Liver (tissue), 8 donors: ENCODE measurements at regions not wholly inside any gene's neighbourhood (a gene's known extent, or its start where the extent isn't known, plus 50 kb on each side); places are given as distances from the start of the nearest gene placed in this dataset.

Source experiments
- DNase-seq: peaks from one replicate; pipeline ENCODE4 v3.0.0-alpha.2; 2017; ENCODE audit warnings: low spot score
- H3K27ac ChIP-seq, 2 donors: one replicate each; pipeline ENCODE4 v1.7.0; 2013; ENCODE audit warnings: inconsistent platforms in 2 of 2, low read length in 2 of 2, control low read depth in 1 of 2, low read depth in 1 of 2, mild to moderate bottlenecking in 1 of 2
- H3K27me3 ChIP-seq, 4 donors: one replicate each; pipeline versions ENCODE4 v1.6.1 to v1.7.0; 2013; ENCODE audit warnings: low read length in 3 of 4, inconsistent platforms in 1 of 4, mild to moderate bottlenecking in 1 of 4, moderate library complexity in 1 of 4; ENCODE audit not compliant: control insufficient read depth in 4 of 4, insufficient read depth in 4 of 4
- H3K36me3 ChIP-seq, 4 donors: one replicate each; pipeline versions ENCODE4 v1.6.1 to v1.7.0; 2013; ENCODE audit warnings: low read length in 3 of 4, mild to moderate bottlenecking in 3 of 4, low read depth in 1 of 4, moderate library complexity in 1 of 4; ENCODE audit not compliant: control insufficient read depth in 4 of 4, insufficient read depth in 3 of 4
- H3K4me1 ChIP-seq, 4 donors: one replicate each; pipeline versions ENCODE4 v1.6.1 to v1.7.0; 2013; ENCODE audit warnings: low read length in 3 of 4, mild to moderate bottlenecking in 3 of 4, moderate library complexity in 1 of 4; ENCODE audit not compliant: control insufficient read depth in 4 of 4, insufficient read depth in 4 of 4
- H3K4me3 ChIP-seq, 3 donors: one replicate each; pipeline versions ENCODE4 v1.6.1 to v1.7.0; 2013; ENCODE audit warnings: low read length in 3 of 3, control low read depth in 1 of 3, low read depth in 1 of 3, mild to moderate bottlenecking in 1 of 3
- H3K9ac ChIP-seq, 2 donors: one replicate each; pipeline ENCODE4 v1.7.0; 2013; ENCODE audit warnings: low read length in 2 of 2, mild to moderate bottlenecking in 2 of 2, moderate library complexity in 2 of 2, control low read depth in 1 of 2, low read depth in 1 of 2
- H3K9me3 ChIP-seq, 4 donors: one replicate each; pipeline versions ENCODE4 v1.6.1 to v1.7.0; 2013; ENCODE audit warnings: low read length in 3 of 4; ENCODE audit not compliant: control insufficient read depth in 4 of 4
- EGR1 ChIP-seq, 2 donors: IDR thresholded peaks; 2 replicates each; pipeline ENCODE4 v1.6.1; 2016 to 2018; ENCODE audit warnings: antibody characterized with exemption in 2 of 2, low read depth in 2 of 2
- FOXA1 ChIP-seq: IDR thresholded peaks from 2 replicates; pipeline ENCODE4 v1.6.1; 2016; ENCODE audit warnings: antibody characterized with exemption
- GABPA ChIP-seq, 2 donors: IDR thresholded peaks in 1 of 2; conservative IDR thresholded peaks in 1 of 2; 2 replicates each; pipeline ENCODE4 v1.6.1; 2016; ENCODE audit warnings: antibody characterized with exemption in 2 of 2, mild to moderate bottlenecking in 1 of 2, moderate library complexity in 1 of 2
- HNF4G ChIP-seq: IDR thresholded peaks from 2 replicates; pipeline ENCODE4 v1.6.1; 2016; ENCODE audit warnings: antibody characterized with exemption
- JUND ChIP-seq, 2 donors: IDR thresholded peaks; 2 replicates each; pipeline ENCODE4 v1.6.1; 2016; ENCODE audit warnings: antibody characterized with exemption in 2 of 2
- RXRA ChIP-seq, 2 donors: IDR thresholded peaks; 2 replicates each; pipeline ENCODE4 v1.6.1; 2017 to 2018; ENCODE audit warnings: antibody characterized with exemption in 2 of 2, mild to moderate bottlenecking in 1 of 2
- SP1 ChIP-seq: IDR thresholded peaks from 2 replicates; pipeline ENCODE4 v1.6.1; 2018; ENCODE audit warnings: antibody characterized with exemption, mild to moderate bottlenecking
- WGBS: extraction: QIAGEN DNeasy Blood & Tissue Kit; methylation state at CpG from one replicate; pipeline ENCODE4 v1.1.7; 2013; 5-methylcytosine and 5-hydroxymethylcytosine counted together
- TF ChIP-seq, protein P1 (sequence below): IDR thresholded peaks from 2 replicates; pipeline ENCODE4 v1.6.1; 2016; ENCODE audit warnings: antibody characterized with exemption
- TF ChIP-seq, protein P2 (sequence below): IDR thresholded peaks from 2 replicates; pipeline ENCODE4 v1.6.1; 2016; ENCODE audit warnings: antibody characterized with exemption
- TF ChIP-seq, protein P3 (sequence below): fragments of 150-350 bp; IDR thresholded peaks from 2 replicates; pipeline ENCODE4 v1.5.1; 2017; ENCODE audit warnings: improper control_type of control experiment, low read depth, low read length; ENCODE audit not compliant: missing input control
- TF ChIP-seq, protein P4 (sequence below): IDR thresholded peaks from 2 replicates; pipeline ENCODE4 v1.6.1; 2016; ENCODE audit warnings: antibody characterized with exemption, mild to moderate bottlenecking
- TF ChIP-seq, protein P5 (sequence below): IDR thresholded peaks from 2 replicates; pipeline ENCODE4 v1.6.1; 2016; ENCODE audit warnings: antibody characterized with exemption
- donor health status: healthy.
- donor health status: healthy.
- donor health status: healthy.
- donor health status: healthy.
- donor health status: healthy.

DNA sequence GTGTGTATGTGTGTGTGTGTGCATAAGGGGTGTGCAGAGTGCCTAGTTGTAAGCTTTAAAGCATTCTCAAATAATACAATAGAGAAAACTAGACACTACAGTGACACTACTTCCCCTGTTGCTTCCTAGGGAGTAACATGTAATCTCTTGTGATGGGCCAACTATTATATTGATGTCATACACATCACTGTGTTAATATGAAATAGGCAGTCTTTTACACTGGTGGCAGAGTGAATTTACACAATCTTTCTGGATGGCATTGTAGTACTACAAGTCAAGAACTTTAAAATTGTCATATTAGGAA lies 488.0 kb upstream of the ZEB2 start (continued):
- TF ChIP-seq, protein P1, sequence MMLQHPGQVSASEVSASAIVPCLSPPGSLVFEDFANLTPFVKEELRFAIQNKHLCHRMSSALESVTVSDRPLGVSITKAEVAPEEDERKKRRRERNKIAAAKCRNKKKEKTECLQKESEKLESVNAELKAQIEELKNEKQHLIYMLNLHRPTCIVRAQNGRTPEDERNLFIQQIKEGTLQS: no peak

DNA sequence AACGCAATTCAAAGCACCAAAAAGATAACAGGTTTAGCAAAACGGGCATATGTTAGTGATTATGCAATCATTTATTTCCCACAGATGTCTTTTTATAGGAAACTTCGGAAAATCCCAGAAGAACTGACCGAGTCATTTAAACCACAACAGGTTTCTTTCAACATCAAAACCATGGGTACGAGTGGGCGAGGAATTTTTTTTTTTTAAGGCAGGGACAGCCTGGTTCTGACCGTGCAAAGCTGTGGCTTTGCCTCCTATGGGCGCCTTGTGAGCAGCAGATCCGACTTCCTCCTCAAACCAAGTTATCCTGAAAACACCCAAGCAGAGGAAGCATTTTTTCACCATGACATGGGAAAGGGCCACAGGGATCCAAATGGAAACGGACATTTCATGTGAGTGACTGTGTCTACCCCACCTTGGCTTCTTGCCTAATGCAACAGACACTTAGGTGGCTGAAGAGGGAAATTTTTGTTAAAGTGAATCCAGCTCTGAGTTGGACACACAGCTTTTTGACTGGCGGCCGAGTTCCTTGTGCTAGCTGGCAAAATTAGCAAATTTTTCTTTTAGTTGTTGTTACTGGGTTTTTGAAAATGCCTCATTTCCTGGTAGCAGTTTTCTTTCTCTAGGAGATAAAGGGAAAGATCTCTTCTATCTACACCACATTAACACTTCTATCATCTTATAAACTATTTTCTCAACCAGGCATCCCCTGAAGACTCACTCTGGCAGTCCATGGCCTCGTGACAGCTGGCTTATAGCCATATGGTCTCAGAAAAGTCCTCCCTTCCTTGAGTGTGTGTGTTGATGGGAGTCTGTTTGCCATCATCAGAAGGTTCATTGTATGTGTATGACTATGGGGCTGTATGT lies 487.4 kb upstream of the ZEB2 start:
- DNase-seq: no peak
- H3K9me3 ChIP-seq: no peaks in the 10 kb centered on the region
- no peak overlapping the region for H3K9ac ChIP-seq
- WGBS: 80% methylated on average over 13 of the region's 13 CpGs
- no peak overlapping the region for H3K4me3 ChIP-seq
- no peaks in the 10 kb centered on the region for H3K4me1 ChIP-seq
- H3K36me3 ChIP-seq: no peaks in the 10 kb centered on the region
- peak overlapping the region; percentile 7 to 34 for H3K27ac ChIP-seq
- TF ChIP-seq, protein P2, sequence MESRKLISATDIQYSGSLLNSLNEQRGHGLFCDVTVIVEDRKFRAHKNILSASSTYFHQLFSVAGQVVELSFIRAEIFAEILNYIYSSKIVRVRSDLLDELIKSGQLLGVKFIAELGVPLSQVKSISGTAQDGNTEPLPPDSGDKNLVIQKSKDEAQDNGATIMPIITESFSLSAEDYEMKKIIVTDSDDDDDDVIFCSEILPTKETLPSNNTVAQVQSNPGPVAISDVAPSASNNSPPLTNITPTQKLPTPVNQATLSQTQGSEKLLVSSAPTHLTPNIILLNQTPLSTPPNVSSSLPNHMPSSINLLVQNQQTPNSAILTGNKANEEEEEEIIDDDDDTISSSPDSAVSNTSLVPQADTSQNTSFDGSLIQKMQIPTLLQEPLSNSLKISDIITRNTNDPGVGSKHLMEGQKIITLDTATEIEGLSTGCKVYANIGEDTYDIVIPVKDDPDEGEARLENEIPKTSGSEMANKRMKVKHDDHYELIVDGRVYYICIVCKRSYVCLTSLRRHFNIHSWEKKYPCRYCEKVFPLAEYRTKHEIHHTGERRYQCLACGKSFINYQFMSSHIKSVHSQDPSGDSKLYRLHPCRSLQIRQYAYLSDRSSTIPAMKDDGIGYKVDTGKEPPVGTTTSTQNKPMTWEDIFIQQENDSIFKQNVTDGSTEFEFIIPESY: no peak
- TF ChIP-seq EGR1 (IDR thresholded peaks at IDR 0.05; ENCODE audit: low read depth in 2 of 2) (no peak), RXRA (IDR thresholded peaks at IDR 0.05) (no peak), JUND (IDR thresholded peaks at IDR 0.05) (no peak), SP1 (no peak), FOXA1 (no peak), GABPA (IDR thresholded peaks at IDR 0.05 in 1 of 2, conservative IDR thresholded peaks at IDR 0.05 in 1 of 2) (no peak), HNF4G (no peak)
- TF ChIP-seq, protein P1: no peak
- TF ChIP-seq, protein P3, sequence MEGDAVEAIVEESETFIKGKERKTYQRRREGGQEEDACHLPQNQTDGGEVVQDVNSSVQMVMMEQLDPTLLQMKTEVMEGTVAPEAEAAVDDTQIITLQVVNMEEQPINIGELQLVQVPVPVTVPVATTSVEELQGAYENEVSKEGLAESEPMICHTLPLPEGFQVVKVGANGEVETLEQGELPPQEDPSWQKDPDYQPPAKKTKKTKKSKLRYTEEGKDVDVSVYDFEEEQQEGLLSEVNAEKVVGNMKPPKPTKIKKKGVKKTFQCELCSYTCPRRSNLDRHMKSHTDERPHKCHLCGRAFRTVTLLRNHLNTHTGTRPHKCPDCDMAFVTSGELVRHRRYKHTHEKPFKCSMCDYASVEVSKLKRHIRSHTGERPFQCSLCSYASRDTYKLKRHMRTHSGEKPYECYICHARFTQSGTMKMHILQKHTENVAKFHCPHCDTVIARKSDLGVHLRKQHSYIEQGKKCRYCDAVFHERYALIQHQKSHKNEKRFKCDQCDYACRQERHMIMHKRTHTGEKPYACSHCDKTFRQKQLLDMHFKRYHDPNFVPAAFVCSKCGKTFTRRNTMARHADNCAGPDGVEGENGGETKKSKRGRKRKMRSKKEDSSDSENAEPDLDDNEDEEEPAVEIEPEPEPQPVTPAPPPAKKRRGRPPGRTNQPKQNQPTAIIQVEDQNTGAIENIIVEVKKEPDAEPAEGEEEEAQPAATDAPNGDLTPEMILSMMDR: no peak
- TF ChIP-seq, protein P4, sequence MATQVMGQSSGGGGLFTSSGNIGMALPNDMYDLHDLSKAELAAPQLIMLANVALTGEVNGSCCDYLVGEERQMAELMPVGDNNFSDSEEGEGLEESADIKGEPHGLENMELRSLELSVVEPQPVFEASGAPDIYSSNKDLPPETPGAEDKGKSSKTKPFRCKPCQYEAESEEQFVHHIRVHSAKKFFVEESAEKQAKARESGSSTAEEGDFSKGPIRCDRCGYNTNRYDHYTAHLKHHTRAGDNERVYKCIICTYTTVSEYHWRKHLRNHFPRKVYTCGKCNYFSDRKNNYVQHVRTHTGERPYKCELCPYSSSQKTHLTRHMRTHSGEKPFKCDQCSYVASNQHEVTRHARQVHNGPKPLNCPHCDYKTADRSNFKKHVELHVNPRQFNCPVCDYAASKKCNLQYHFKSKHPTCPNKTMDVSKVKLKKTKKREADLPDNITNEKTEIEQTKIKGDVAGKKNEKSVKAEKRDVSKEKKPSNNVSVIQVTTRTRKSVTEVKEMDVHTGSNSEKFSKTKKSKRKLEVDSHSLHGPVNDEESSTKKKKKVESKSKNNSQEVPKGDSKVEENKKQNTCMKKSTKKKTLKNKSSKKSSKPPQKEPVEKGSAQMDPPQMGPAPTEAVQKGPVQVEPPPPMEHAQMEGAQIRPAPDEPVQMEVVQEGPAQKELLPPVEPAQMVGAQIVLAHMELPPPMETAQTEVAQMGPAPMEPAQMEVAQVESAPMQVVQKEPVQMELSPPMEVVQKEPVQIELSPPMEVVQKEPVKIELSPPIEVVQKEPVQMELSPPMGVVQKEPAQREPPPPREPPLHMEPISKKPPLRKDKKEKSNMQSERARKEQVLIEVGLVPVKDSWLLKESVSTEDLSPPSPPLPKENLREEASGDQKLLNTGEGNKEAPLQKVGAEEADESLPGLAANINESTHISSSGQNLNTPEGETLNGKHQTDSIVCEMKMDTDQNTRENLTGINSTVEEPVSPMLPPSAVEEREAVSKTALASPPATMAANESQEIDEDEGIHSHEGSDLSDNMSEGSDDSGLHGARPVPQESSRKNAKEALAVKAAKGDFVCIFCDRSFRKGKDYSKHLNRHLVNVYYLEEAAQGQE: no peak
- TF ChIP-seq, protein P5, sequence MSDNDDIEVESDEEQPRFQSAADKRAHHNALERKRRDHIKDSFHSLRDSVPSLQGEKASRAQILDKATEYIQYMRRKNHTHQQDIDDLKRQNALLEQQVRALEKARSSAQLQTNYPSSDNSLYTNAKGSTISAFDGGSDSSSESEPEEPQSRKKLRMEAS: no peak
- no peaks in the 10 kb centered on the region for H3K27me3 ChIP-seq
